HCT116 (cell line): ENCODE measurements at regions not wholly inside any gene's neighbourhood (a gene's known extent, or its start where the extent isn't known, plus 50 kb on each side); places are given as distances from the start of the nearest gene placed in this dataset.

Source experiments
- CTCF ChIP-seq, 3 experiments: fragments of 200-600 bp in 1 of 3; sonication (generic) in 1 of 3; IDR thresholded peaks in 2 of 3; conservative IDR thresholded peaks in 1 of 3; 2 replicates each; pipeline ENCODE4 v1.5.1; 2012 to 2017; ENCODE audit warnings: low read depth in 2 of 3, low read length in 2 of 3, antibody characterized with exemption in 1 of 3, borderline replicate concordance in 1 of 3, control low read depth in 1 of 3, mild to moderate bottlenecking in 1 of 3, mixed read lengths in 1 of 3, mixed run types in 1 of 3, moderate library complexity in 1 of 3; ENCODE audit not compliant: insufficient read depth in 1 of 3
- ZBTB33 ChIP-seq: IDR thresholded peaks from 2 replicates; pipeline ENCODE4 v1.6.1; 2011; ENCODE audit warnings: mild to moderate bottlenecking, low read length, moderate library complexity; ENCODE audit not compliant: insufficient replicate concordance; ENCODE audit errors: extremely low read depth

- TF ChIP-seq ZBTB33, result no peak
- no peak for TF ChIP-seq CTCF (IDR thresholded peaks at IDR 0.05 in 2 of 3, conservative IDR thresholded peaks at IDR 0.05 in 1 of 3; ENCODE audit: borderline replicate concordance in 1 of 3, insufficient read depth in 1 of 3, low read depth in 2 of 3, low read length in 2 of 3)
These were observed 365.9 kb upstream of the GALNT5 start for GRCh38 chr2:156891609-156892008.
